Trophoblast cell (in vitro differentiated cells and primary cell): ENCODE measurements at regions not wholly inside any gene's neighbourhood (a gene's known extent, or its start where the extent isn't known, plus 50 kb on each side); places are given as distances from the start of the nearest gene placed in this dataset.

Experiments used
- DNase-seq, 2 donors: peaks; one replicate each; pipeline ENCODE4 v3.0.0-alpha.2; 2016
- H2AFZ ChIP-seq: 2 replicates; pipeline ENCODE4 v1.6.1; 2013; ENCODE audit warnings: low read length, moderate library complexity, mild to moderate bottlenecking; ENCODE audit not compliant: insufficient read depth, poor library complexity
- H2AK5ac ChIP-seq: 2 replicates; pipeline ENCODE4 v1.6.1; 2013; ENCODE audit warnings: mild to moderate bottlenecking, low read length
- H2BK120ac ChIP-seq: 2 replicates; pipeline ENCODE4 v1.6.1; 2013; ENCODE audit warnings: low read length, mild to moderate bottlenecking, moderate library complexity; ENCODE audit not compliant: insufficient read depth, poor library complexity
- H2BK12ac ChIP-seq: 2 replicates; pipeline ENCODE4 v1.6.1; 2013; ENCODE audit warnings: mild to moderate bottlenecking, low read length, moderate library complexity
- H2BK5ac ChIP-seq: 2 replicates; pipeline ENCODE4 v1.6.1; 2013; ENCODE audit warnings: low read length, low read depth, moderate library complexity, mild to moderate bottlenecking; ENCODE audit not compliant: poor library complexity
- H3K14ac ChIP-seq: 2 replicates; pipeline ENCODE4 v1.6.1; 2013; ENCODE audit warnings: mild to moderate bottlenecking, low read length
- H3K18ac ChIP-seq: 2 replicates; pipeline ENCODE4 v1.6.1; 2013; ENCODE audit warnings: mild to moderate bottlenecking, low read length
- H3K23ac ChIP-seq: 2 replicates; pipeline ENCODE4 v1.6.1; 2013; ENCODE audit warnings: low read length
- H3K27ac ChIP-seq: 2 replicates; pipeline ENCODE4 v1.5.1; 2013; ENCODE audit warnings: low read depth, mild to moderate bottlenecking, inconsistent platforms, low read length, moderate library complexity
- H3K27me3 ChIP-seq: 2 replicates; pipeline ENCODE4 v1.6.1; 2013; ENCODE audit warnings: inconsistent platforms, mild to moderate bottlenecking, low read length, moderate library complexity; ENCODE audit not compliant: insufficient read depth
- H3K36me3 ChIP-seq, 2 experiments: 1 replicate in 1 of 2; 2 replicates in 1 of 2; pipeline ENCODE4 v1.6.1; 2013; ENCODE audit warnings: low read length in 2 of 2, mild to moderate bottlenecking in 2 of 2, moderate library complexity in 1 of 2; ENCODE audit not compliant: insufficient read depth in 2 of 2, control insufficient read depth in 1 of 2
- H3K4ac ChIP-seq: 2 replicates; pipeline ENCODE4 v1.6.1; 2013; ENCODE audit warnings: low read depth, mild to moderate bottlenecking, low read length, moderate library complexity
- H3K4me1 ChIP-seq, 2 experiments: 1 replicate in 1 of 2; 2 replicates in 1 of 2; pipeline ENCODE4 v1.6.1; 2013; ENCODE audit warnings: low read length in 2 of 2, mild to moderate bottlenecking in 2 of 2, moderate library complexity in 1 of 2; ENCODE audit not compliant: insufficient read depth in 2 of 2, control insufficient read depth in 1 of 2
- H3K4me2 ChIP-seq: 2 replicates; pipeline ENCODE4 v1.6.1; 2013; ENCODE audit warnings: inconsistent platforms, mild to moderate bottlenecking, low read length, moderate library complexity
- H3K4me3 ChIP-seq: 2 replicates; pipeline ENCODE4 v1.5.1; 2013; ENCODE audit warnings: mild to moderate bottlenecking, low read depth, low read length, inconsistent platforms
- H3K79me1 ChIP-seq: one replicate; pipeline ENCODE4 v1.6.1; 2013; ENCODE audit warnings: low read length
- H3K79me2 ChIP-seq: 2 replicates; pipeline ENCODE4 v1.6.1; 2013; ENCODE audit warnings: low read length, mild to moderate bottlenecking; ENCODE audit not compliant: control insufficient read depth, insufficient read depth, poor library complexity
- H3K9ac ChIP-seq: 2 replicates; pipeline ENCODE4 v1.6.1; 2013; ENCODE audit warnings: mild to moderate bottlenecking, low read length
- H3K9me3 ChIP-seq: 2 replicates; pipeline ENCODE4 v1.6.1; 2013; ENCODE audit warnings: low read depth, mild to moderate bottlenecking, control low read depth, inconsistent platforms, low read length; ENCODE audit not compliant: insufficient read depth
- H4K12ac ChIP-seq: 2 replicates; pipeline ENCODE4 v1.6.1; 2013; ENCODE audit warnings: low read depth, mild to moderate bottlenecking, low read length, moderate library complexity
- H4K8ac ChIP-seq: 2 replicates; pipeline ENCODE4 v1.6.1; 2013; ENCODE audit warnings: low read depth, mild to moderate bottlenecking, low read length, moderate library complexity
- H4K91ac ChIP-seq: one replicate; pipeline ENCODE4 v1.6.1; 2013; ENCODE audit warnings: low read depth, mild to moderate bottlenecking, low read length, moderate library complexity
- WGBS: extraction: QIAGEN DNeasy Blood & Tissue Kit; methylation state at CpG from one replicate; pipeline ENCODE4 v1.1.7; 2013; ENCODE audit warnings: missing lambda C conversion rate; ENCODE audit not compliant: insufficient read length, insufficient coverage; ENCODE audit errors: extremely low coverage; 5-methylcytosine and 5-hydroxymethylcytosine counted together

DNA sequence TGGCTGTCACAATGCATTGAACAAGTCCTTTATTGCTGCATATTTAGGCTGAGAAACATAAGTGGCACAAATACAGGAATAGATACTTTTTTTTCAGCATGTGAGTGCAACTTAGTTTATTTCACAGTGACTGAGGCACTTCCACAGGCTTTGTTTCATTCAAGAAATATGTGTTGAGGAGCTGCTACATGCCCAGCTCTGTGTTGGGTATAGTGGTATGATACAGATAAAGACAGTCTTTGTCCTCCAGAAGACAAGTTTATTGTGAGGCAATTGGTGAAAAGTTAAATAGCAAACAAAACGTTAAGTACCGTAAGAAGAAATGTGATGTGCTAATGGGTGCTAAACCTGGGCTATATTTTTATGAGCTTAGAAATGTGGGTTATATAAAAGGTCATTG, 186.4 kb downstream of the SPRY1 start:
- peaks cover 5% of the 10 kb centered on the region for H3K9me3 ChIP-seq
- H3K27me3 ChIP-seq = no peaks in the 10 kb centered on the region
- no peak overlapping the region for H2BK120ac ChIP-seq
- H3K23ac ChIP-seq = no peak overlapping the region
- no peak for DNase-seq
- H3K27ac ChIP-seq = no peak overlapping the region
- H3K14ac ChIP-seq = no peak overlapping the region
- no peak overlapping the region for H4K91ac ChIP-seq
- no peaks in the 10 kb centered on the region for H3K4me1 ChIP-seq
- H3K18ac ChIP-seq = no peak overlapping the region
- no peak overlapping the region for H2AFZ ChIP-seq
- no peaks in the 10 kb centered on the region for H3K79me2 ChIP-seq
- no peaks in the 10 kb centered on the region for H3K36me3 ChIP-seq
- H2BK5ac ChIP-seq = no peak overlapping the region
- no peak overlapping the region for H3K4me3 ChIP-seq
- H2BK12ac ChIP-seq = no peak overlapping the region
- H3K79me1 ChIP-seq = no peaks in the 10 kb centered on the region
- no peak overlapping the region for H3K4me2 ChIP-seq
- no peak overlapping the region for H2AK5ac ChIP-seq
- H3K4ac ChIP-seq = no peak overlapping the region
- no peak overlapping the region for H3K9ac ChIP-seq
- WGBS = no CpG with 5 or more reads among the region's 2 CpGs
- H4K8ac ChIP-seq = no peak overlapping the region
- H4K12ac ChIP-seq = no peak overlapping the region

DNA sequence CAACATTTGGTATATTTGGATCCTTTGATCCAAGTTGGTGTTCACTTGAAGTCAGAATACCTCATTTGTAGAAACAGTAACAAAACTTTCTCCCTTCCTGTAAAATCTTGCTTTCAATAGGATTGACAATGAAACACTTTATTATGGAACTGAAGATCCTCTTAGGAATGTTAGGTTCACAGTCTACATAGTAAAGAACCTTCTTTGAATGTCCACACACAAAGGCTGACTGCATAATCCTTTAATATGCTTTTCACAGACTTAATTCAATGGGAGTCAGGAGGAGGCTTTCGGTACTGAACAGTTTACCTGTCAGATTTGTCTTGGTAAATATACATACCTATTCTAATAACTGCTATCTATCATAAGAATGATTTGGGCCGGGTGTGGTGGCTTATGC, 188.5 kb downstream of the SPRY1 start:
- Histone ChIP-seq H3K4me3 (no peak overlapping the region), H4K12ac (no peak overlapping the region), H3K9me3 (peaks cover 5% of the 10 kb centered on the region), H3K79me2 (no peaks in the 10 kb centered on the region), H3K4ac (no peak overlapping the region), H2BK5ac (no peak overlapping the region), H3K4me1 (peaks cover 0 to 2% of the 10 kb centered on the region in 2 experiments), H2BK12ac (no peak overlapping the region), H2BK120ac (no peak overlapping the region), H2AFZ (no peak overlapping the region), H3K36me3 (no peaks in the 10 kb centered on the region), H3K23ac (no peak overlapping the region), H3K9ac (no peak overlapping the region), H3K18ac (no peak overlapping the region), H4K91ac (no peak overlapping the region), H3K79me1 (no peaks in the 10 kb centered on the region), H3K27ac (no peak overlapping the region), H2AK5ac (no peak overlapping the region), H3K27me3 (no peaks in the 10 kb centered on the region), H3K4me2 (no peak overlapping the region), H3K14ac (no peak overlapping the region), H4K8ac (no peak overlapping the region)
- DNase-seq = no peak
- no CpG with 5 or more reads among the region's 2 CpGs for WGBS

DNA sequence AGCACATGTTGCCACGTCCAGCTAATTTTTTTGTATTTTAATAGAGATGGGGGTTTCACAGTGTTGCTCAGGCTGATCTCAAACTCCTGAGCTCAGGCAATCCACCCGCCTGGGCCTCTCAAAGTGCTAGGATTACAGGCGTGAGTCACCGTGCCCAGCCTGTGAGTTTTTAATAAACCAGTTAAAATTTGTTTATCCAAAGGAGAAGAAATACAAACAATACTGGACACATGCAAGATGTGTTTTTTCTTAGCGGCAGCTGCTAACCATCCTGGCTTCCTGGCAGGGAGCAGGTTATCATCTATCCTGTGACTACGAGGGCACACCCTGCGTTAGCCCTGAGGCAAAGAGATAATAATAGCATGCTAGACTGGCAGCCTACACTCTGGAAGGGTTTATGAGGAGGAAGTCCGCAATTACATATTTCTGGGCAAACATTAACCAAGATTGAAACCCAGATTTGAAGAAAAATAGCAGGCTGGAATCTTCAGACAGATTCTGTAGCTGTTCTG, 191.4 kb downstream of the SPRY1 start:
- no peak overlapping the region for H2AFZ ChIP-seq
- H3K4ac ChIP-seq = no peak overlapping the region
- no peak overlapping the region for H4K91ac ChIP-seq
- no peak overlapping the region for H3K4me2 ChIP-seq
- H3K4me1 ChIP-seq = peaks cover 0 to 2% of the 10 kb centered on the region in 2 experiments
- H3K18ac ChIP-seq = no peak overlapping the region
- no peaks in the 10 kb centered on the region for H3K27me3 ChIP-seq
- H3K9ac ChIP-seq = no peak overlapping the region
- H2BK5ac ChIP-seq = no peak overlapping the region
- peak; percentile 30 to 75 for DNase-seq
- no peaks in the 10 kb centered on the region for H3K79me2 ChIP-seq
- H2BK12ac ChIP-seq = no peak overlapping the region
- H3K4me3 ChIP-seq = no peak overlapping the region
- no peak overlapping the region for H3K27ac ChIP-seq
- H3K79me1 ChIP-seq = no peaks in the 10 kb centered on the region
- H3K9me3 ChIP-seq = no peaks in the 10 kb centered on the region
- H4K12ac ChIP-seq = no peak overlapping the region
- H2BK120ac ChIP-seq = no peak overlapping the region
- WGBS = no CpG with 5 or more reads among the region's 8 CpGs
- no peak overlapping the region for H2AK5ac ChIP-seq
- no peak overlapping the region for H3K23ac ChIP-seq
- H3K36me3 ChIP-seq = no peaks in the 10 kb centered on the region
- H3K14ac ChIP-seq = no peak overlapping the region
- H4K8ac ChIP-seq = no peak overlapping the region

DNA sequence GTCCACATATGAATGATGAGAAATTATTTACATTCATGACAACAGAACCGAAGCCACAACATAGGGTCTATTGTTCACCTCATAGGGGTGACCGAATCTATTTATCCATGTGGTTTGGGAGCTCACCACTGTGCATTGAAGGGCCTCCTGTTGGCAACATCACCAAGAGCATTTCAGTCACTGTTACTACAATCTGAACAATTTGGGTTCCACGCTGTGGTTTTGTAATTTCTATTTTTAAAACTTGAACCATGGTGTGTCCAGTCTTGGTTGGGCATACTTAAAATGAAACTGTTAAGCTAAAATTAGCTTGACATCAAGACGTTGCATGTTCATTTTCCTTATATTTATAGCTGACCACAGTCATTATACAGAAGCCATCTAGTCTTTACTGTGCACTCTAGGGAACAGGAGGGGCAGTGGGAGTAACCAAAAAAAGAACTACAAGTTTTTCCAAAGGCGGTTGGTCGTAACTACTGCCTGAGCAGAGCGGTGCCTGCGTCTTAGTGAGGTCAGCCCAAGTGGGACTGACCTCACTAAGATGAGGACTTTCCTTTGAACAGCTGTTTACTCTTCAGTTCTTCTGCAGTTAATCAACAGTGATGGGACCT, 192.1 kb downstream of the SPRY1 start:
- no peak overlapping the region for H3K27ac ChIP-seq
- no peak overlapping the region for H3K4me3 ChIP-seq
- H2BK5ac ChIP-seq = no peak overlapping the region
- no peak overlapping the region for H3K4ac ChIP-seq
- no peaks in the 10 kb centered on the region for H3K79me2 ChIP-seq
- no peak for DNase-seq
- H3K23ac ChIP-seq = no peak overlapping the region
- no peak overlapping the region for H3K18ac ChIP-seq
- no peak overlapping the region for H3K9ac ChIP-seq
- no peak overlapping the region for H2AK5ac ChIP-seq
- H2BK12ac ChIP-seq = no peak overlapping the region
- H3K14ac ChIP-seq = no peak overlapping the region
- H3K9me3 ChIP-seq = no peaks in the 10 kb centered on the region
- no peak overlapping the region for H2AFZ ChIP-seq
- no peak overlapping the region for H4K8ac ChIP-seq
- H3K36me3 ChIP-seq = no peaks in the 10 kb centered on the region
- no peak overlapping the region for H4K12ac ChIP-seq
- no peak overlapping the region for H4K91ac ChIP-seq
- H3K4me1 ChIP-seq = peaks cover 0 to 2% of the 10 kb centered on the region in 2 experiments
- no peak overlapping the region for H3K4me2 ChIP-seq
- no peaks in the 10 kb centered on the region for H3K27me3 ChIP-seq
- H2BK120ac ChIP-seq = no peak overlapping the region
- no peaks in the 10 kb centered on the region for H3K79me1 ChIP-seq
- WGBS = no CpG with 5 or more reads among the region's 8 CpGs
